ENCODE measurements at regions not wholly inside any gene's neighbourhood (a gene's known extent, or its start where the extent isn't known, plus 50 kb on each side); places are given as distances from the start of the nearest gene placed in this dataset.
"Not testable (repeated sequence)": the region's sequence is repeated elsewhere in the genome, so short reads cannot be mapped to it uniquely, and the experiment has no call there.

GRCh38 chr5:14942212-14942611 lies 70.6 kb upstream of the ANKH start:
- DNase-seq (ENCODE audit: low spot score), result no peak

- no peak for DNase-seq (ENCODE audit: low spot score)
These were observed 65.7 kb upstream of the ANKH start for GRCh38 chr5:14937254-14937653.

- DNase-seq (ENCODE audit: low spot score), result no peak
These were observed 65.0 kb upstream of the ANKH start for GRCh38 chr5:14936588-14936987.

GRCh38 chr5:14935341-14935740 lies 63.8 kb upstream of the ANKH start:
- no peak for DNase-seq (ENCODE audit: low spot score)

- no peak for DNase-seq (ENCODE audit: low spot score)
These were observed 61.4 kb upstream of the ANKH start for GRCh38 chr5:14932902-14933469.

- DNase-seq (ENCODE audit: low spot score), result no peak
These were observed 58.9 kb upstream of the ANKH start for GRCh38 chr5:14930486-14930885.

- DNase-seq (ENCODE audit: low spot score), result no peak
These were observed 57.9 kb upstream of the ANKH start for GRCh38 chr5:14929293-14930065.

- peak; percentile 27 for DNase-seq (ENCODE audit: low spot score)
These were observed 57.1 kb upstream of the ANKH start for GRCh38 chr5:14928661-14929060.

GRCh38 chr5:14925326-14925725 lies 53.7 kb upstream of the ANKH start:
- DNase-seq (ENCODE audit: low spot score), result no peak

- not testable (repeated sequence) for DNase-seq (ENCODE audit: low spot score)
These were observed 51.4 kb upstream of the ANKH start for GRCh38 chr5:14922952-14923351.

- DNase-seq (ENCODE audit: low spot score), result no peak
These were observed 50.9 kb upstream of the ANKH start for GRCh38 chr5:14922456-14922855.
